ENCODE measurements at regions not wholly inside any gene's neighbourhood (a gene's known extent, or its start where the extent isn't known, plus 50 kb on each side); places are given as distances from the start of the nearest gene placed in this dataset.

DNA sequence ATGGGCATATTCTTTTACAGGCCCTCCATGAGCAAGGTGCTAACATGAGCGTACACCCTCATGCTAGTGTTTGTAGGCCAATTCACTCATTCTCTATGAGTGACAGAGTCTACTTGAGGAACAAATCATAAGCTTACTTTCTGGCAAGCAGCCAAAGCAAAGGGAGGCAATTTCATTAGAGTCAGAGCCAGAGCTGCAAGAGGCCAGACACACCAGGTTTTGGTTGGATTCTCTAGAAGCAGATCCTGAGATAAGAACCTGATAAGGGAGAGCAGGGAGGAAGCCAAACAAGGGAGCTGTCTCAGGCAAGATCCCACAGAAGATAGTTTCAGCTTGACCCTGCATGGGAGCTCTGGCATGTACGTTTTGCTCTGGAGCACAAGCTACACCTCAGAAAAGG is 214.1 kb upstream of the CTNNB1 start:
- Histone ChIP-seq H3K36me3 (ENCODE audit: low read depth) (no peaks in the 10 kb centered on the region), H3K27me3 (replicated peaks; ENCODE audit: insufficient read depth) (no peaks in the 10 kb centered on the region), H3F3A (ENCODE audit: insufficient read depth) (no peaks in the 10 kb centered on the region), H3K79me2 (ENCODE audit: insufficient read depth) (no peaks in the 10 kb centered on the region), H3K9me3 (ENCODE audit: low read depth) (no peaks in the 10 kb centered on the region), H3K27ac (no peak overlapping the region), H3K9ac (no peak overlapping the region), H3K9me2 (ENCODE audit: insufficient read depth) (no peaks in the 10 kb centered on the region), H3K4me3 (no peak overlapping the region), H4K20me1 (ENCODE audit: insufficient read depth) (no peaks in the 10 kb centered on the region), H3K4me1 (ENCODE audit: insufficient read depth) (no peaks in the 10 kb centered on the region), H3K4me2 (ENCODE audit: unreplicated experiment) (no peak overlapping the region), H2AFZ (no peak overlapping the region)
- TF ChIP-seq EZH2 (IDR thresholded peaks at IDR 0.05; ENCODE audit: insufficient read depth, poor library complexity, severe bottlenecking) (no peak), EZH2phosphoT487 (IDR thresholded peaks at IDR 0.05; ENCODE audit: insufficient read depth, low read depth) (no peak)
- in situ Hi-C loops (cut with MboI) = no loop called here
- WGBS, 2 experiments (ENCODE audit: low coverage in 1 of 2, low lambda C conversion rate in 2 of 2, missing lambda C conversion rate in 2 of 2) = 78 to 100% methylated on average over 2 of the region's 2 CpGs
- DNase-seq = no peak

DNA sequence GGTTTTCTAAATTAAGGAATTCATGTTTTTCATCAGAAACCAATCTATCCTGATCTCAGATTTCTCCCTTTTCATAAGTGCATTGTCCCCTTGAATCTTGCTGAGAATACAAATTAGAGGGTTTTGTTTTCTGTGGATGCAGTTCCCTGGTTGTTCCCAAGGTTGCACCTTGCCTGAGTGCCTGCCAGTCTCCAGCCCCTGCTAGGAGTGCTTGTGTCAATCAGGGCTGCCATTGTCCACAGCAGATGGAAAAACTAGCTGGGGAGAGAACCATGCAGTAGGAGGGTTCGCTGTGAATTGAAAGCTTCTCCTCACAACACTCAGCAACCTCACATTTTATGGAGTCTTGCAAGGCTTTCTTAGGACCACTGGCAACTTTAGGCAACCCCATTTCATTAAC is 210.8 kb upstream of the CTNNB1 start:
- Histone ChIP-seq H3K4me3 (no peak overlapping the region), H4K20me1 (ENCODE audit: insufficient read depth) (no peaks in the 10 kb centered on the region), H3K9ac (no peak overlapping the region), H3K27ac (no peak overlapping the region), H2AFZ (no peak overlapping the region), H3K9me2 (ENCODE audit: insufficient read depth) (no peaks in the 10 kb centered on the region), H3F3A (ENCODE audit: insufficient read depth) (no peaks in the 10 kb centered on the region), H3K27me3 (replicated peaks; ENCODE audit: insufficient read depth) (no peaks in the 10 kb centered on the region), H3K36me3 (ENCODE audit: low read depth) (no peaks in the 10 kb centered on the region), H3K4me1 (ENCODE audit: insufficient read depth) (no peaks in the 10 kb centered on the region), H3K4me2 (ENCODE audit: unreplicated experiment) (no peak overlapping the region), H3K9me3 (ENCODE audit: low read depth) (no peaks in the 10 kb centered on the region), H3K79me2 (ENCODE audit: insufficient read depth) (no peaks in the 10 kb centered on the region)
- 91 to 93% methylated on average over 1 of the region's 1 CpG for WGBS, 2 experiments (ENCODE audit: low coverage in 1 of 2, low lambda C conversion rate in 2 of 2, missing lambda C conversion rate in 2 of 2)
- TF ChIP-seq EZH2phosphoT487 (IDR thresholded peaks at IDR 0.05; ENCODE audit: insufficient read depth, low read depth) = no peak
- no peak for TF ChIP-seq EZH2 (IDR thresholded peaks at IDR 0.05; ENCODE audit: insufficient read depth, poor library complexity, severe bottlenecking)
- in situ Hi-C loops (cut with MboI) = no loop called here
- no peak for DNase-seq

GRCh38 chr3:40989141-40990061 is 209.9 kb upstream of the CTNNB1 start:
- H3K36me3 ChIP-seq (ENCODE audit: low read depth) = no peaks in the 10 kb centered on the region
- H3K9me2 ChIP-seq (ENCODE audit: insufficient read depth) = no peaks in the 10 kb centered on the region
- no peak overlapping the region for H2AFZ ChIP-seq
- no peak overlapping the region for H3K9ac ChIP-seq
- no peak overlapping the region for H3K27ac ChIP-seq
- in situ Hi-C loops (cut with MboI) = no loop called here
- no peaks in the 10 kb centered on the region for H3K79me2 ChIP-seq (ENCODE audit: insufficient read depth)
- no peak overlapping the region for H3K4me2 ChIP-seq (ENCODE audit: unreplicated experiment)
- H3K27me3 ChIP-seq (replicated peaks; ENCODE audit: insufficient read depth) = no peaks in the 10 kb centered on the region
- H3F3A ChIP-seq (ENCODE audit: insufficient read depth) = no peaks in the 10 kb centered on the region
- H3K9me3 ChIP-seq (ENCODE audit: low read depth) = no peaks in the 10 kb centered on the region
- DNase-seq = no peak
- WGBS, 2 experiments (ENCODE audit: low coverage in 1 of 2, low lambda C conversion rate in 2 of 2, missing lambda C conversion rate in 2 of 2) = 28 to 45% methylated on average over 6 of the region's 6 CpGs
- no peaks in the 10 kb centered on the region for H4K20me1 ChIP-seq (ENCODE audit: insufficient read depth)
- TF ChIP-seq EZH2phosphoT487 (IDR thresholded peaks at IDR 0.05; ENCODE audit: insufficient read depth, low read depth) = no peak
- no peak for TF ChIP-seq EZH2 (IDR thresholded peaks at IDR 0.05; ENCODE audit: insufficient read depth, poor library complexity, severe bottlenecking)
- H3K4me3 ChIP-seq = no peak overlapping the region
- no peaks in the 10 kb centered on the region for H3K4me1 ChIP-seq (ENCODE audit: insufficient read depth)

GRCh38 chr3:40990062-40990456 is 209.2 kb upstream of the CTNNB1 start:
- Histone ChIP-seq H3K27me3 (replicated peaks; ENCODE audit: insufficient read depth) (no peaks in the 10 kb centered on the region), H3K79me2 (ENCODE audit: insufficient read depth) (no peaks in the 10 kb centered on the region), H3K4me1 (ENCODE audit: insufficient read depth) (no peaks in the 10 kb centered on the region), H3K4me3 (no peak overlapping the region), H4K20me1 (ENCODE audit: insufficient read depth) (no peaks in the 10 kb centered on the region), H3K36me3 (ENCODE audit: low read depth) (no peaks in the 10 kb centered on the region), H2AFZ (no peak overlapping the region), H3F3A (ENCODE audit: insufficient read depth) (no peaks in the 10 kb centered on the region), H3K9me3 (ENCODE audit: low read depth) (no peaks in the 10 kb centered on the region), H3K4me2 (ENCODE audit: unreplicated experiment) (no peak overlapping the region), H3K27ac (no peak overlapping the region), H3K9me2 (ENCODE audit: insufficient read depth) (no peaks in the 10 kb centered on the region), H3K9ac (no peak overlapping the region)
- DNase-seq = no peak
- 79 to 82% methylated on average over 1 of the region's 1 CpG for WGBS, 2 experiments (ENCODE audit: low coverage in 1 of 2, low lambda C conversion rate in 2 of 2, missing lambda C conversion rate in 2 of 2)
- in situ Hi-C loops (cut with MboI) = no loop called here
- no peak for TF ChIP-seq EZH2phosphoT487 (IDR thresholded peaks at IDR 0.05; ENCODE audit: insufficient read depth, low read depth)
- no peak for TF ChIP-seq EZH2 (IDR thresholded peaks at IDR 0.05; ENCODE audit: insufficient read depth, poor library complexity, severe bottlenecking)
